HG02610 (cell line): ENCODE measurements at regions not wholly inside any gene's neighbourhood (a gene's known extent, or its start where the extent isn't known, plus 50 kb on each side); places are given as distances from the start of the nearest gene placed in this dataset.

Experiments used
- ATAC-seq: cut with Tn5 transposase; IDR thresholded peaks from one replicate; pipeline ENCODE4 v1.9.1; 2021; ENCODE audit warnings: mild to moderate bottlenecking, moderate library complexity; ENCODE audit not compliant: unreplicated experiment

- no peak for ATAC-seq
These were observed 1207.1 kb upstream of the CDH18 start for GRCh38 chr5:21195145-21195544.

- ATAC-seq, result no peak
These were observed 1197.5 kb upstream of the CDH18 start for GRCh38 chr5:21185536-21185935.

DNA sequence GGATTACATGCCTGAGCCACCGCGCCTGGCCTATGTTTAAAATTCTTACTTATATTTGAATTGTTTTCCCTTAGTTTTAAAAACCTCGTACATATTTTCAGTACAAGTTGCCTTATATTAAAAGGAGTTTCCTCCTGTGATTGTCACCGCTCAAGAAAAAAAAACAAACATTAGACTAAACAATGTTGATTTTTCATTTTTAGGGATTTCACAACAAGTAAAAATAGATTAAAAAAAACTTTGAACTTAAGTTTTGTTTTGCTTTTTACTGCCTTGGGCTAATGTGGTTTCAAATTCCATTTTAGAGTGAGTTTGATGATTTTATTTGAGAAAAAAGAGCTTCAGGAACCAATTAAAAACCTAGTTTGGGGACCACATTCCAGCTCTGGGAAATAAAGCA lies 1196.6 kb upstream of the CDH18 start:
- no peak for ATAC-seq

DNA sequence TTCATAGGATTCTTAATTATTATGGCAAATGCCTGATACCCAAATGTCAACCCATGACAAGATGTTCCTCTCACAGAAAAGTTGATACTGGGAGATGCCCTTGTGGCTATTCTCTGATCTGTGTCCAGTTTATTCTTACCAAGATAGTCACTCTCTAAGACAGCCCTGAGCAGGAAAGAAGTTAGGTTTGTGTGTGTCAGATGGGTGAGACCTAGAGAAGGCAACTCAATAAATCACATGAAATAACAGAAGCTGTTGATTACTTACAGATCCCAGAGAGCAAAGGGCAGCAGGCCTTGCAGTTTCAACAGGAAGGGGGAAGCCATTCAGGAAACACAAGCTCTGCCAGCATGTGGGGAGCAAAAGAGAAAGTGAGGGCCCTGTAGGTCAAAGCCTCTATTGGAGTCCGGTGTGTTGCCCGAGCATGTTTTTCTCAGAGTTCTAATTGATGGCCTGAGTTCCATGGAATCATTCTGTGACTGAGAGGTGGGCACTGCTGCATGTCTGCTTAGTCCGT lies 1193.7 kb upstream of the CDH18 start:
- no peak for ATAC-seq

- ATAC-seq, result no peak
These were observed 1185.5 kb upstream of the CDH18 start for GRCh38 chr5:21173526-21173925.

DNA sequence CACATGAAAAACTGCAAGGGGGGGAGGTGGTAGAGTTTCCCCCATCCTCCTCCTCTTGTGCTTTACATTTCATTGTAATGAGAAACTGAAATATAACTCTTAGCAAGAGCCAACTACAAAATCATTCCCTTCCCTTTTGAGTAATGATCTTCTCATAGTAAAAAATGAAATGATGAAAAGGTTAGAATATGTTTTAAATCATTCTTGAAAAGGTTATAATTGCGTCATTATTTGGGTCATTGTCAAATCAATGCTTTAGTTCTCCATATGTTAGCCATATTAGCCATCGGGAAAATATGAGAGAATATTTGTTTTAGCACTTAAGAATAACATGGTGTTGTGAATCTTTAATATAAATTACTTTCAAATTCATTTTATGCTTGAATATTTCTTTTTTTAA lies 1185.0 kb upstream of the CDH18 start:
- no peak for ATAC-seq

GRCh38 chr5:21171038-21171437 lies 1183.0 kb upstream of the CDH18 start:
- ATAC-seq, result no peak

- ATAC-seq, result no peak
These were observed 1180.6 kb upstream of the CDH18 start for GRCh38 chr5:21168557-21168956.

- ATAC-seq, result no peak
These were observed 1177.3 kb upstream of the CDH18 start for GRCh38 chr5:21165344-21165743.

DNA sequence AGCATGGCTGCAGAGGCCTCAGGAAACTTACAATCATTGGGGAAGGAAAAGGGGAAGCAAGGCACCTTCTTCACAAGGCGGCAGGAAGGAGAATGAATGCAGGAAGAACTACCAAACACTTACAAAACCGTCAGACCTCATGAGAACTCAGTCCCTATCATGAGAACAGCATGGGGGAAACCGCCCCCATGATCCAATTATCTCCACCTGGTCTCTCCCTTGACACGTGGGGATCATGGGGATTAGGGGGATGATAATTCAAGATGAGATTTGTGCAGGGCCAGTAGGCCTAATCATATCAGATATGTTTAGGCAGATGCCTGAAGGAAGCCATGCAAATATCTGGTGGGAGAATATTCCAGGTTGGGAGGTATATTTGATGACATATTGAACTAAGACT lies 1176.4 kb upstream of the CDH18 start:
- no peak for ATAC-seq

DNA sequence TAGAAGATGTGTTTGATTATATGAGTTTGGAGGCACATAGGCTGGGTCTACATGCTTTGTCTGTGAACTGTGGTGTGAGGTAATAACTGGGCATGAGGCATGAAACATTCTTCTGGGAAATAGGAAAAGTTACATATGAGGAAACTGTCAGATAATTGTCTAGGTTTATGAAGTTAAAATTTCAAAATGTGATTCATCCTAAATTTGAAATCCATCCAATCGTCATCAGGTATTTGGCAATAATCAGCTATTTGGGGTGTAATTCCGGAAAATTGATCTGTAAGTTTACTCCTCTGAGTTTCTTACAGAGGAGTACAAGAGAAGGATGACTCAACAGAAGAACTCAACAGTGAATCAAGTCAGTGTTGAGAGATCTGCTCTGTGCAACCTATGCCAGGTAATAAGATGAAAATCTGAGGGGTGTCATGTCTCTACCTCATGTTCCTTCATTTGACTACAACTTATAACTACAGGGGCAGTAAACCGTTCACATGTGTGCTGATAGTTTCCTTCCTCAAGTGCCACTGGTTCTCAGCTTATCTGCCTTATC lies 1171.6 kb upstream of the CDH18 start:
- ATAC-seq, result no peak

DNA sequence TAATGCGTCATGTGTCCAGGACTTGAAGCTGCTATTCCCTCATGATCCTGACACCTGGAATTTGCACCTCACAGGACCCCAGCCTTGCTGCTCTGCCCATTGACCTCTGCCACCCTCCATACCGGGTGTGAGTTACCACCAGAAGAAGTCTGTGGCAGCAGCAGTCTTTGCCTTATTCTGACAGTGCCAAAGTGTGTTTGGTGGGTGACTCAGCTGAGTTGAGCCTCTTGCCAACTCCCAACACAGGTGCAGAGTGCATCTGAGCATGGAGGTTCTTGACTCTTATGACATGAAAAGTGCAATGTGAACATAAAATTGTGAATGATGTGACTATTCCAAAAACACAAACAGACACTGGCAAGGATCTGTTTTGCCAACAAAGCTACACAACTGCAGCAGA lies 1166.5 kb upstream of the CDH18 start:
- no peak for ATAC-seq

DNA sequence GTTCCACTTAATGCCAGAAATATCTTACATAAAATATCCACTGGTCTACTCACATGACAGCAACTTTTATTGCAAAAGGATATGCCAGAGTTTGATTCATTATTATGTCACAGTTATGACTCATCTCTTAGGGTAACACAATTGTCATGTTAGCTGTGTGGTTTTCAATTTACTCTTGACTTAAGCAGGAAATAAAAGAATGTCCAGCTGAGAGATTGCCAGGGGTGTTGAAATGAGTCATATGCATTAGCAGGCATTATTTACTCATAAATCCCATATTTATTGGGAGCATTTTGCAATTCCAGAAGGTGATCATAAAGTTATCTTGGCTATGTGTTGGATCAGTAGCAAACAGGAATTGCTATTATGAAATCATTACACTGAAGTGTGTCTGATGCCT lies 1164.6 kb upstream of the CDH18 start:
- ATAC-seq, result no peak

GRCh38 chr5:21145376-21145775 lies 1157.4 kb upstream of the CDH18 start:
- no peak for ATAC-seq

DNA sequence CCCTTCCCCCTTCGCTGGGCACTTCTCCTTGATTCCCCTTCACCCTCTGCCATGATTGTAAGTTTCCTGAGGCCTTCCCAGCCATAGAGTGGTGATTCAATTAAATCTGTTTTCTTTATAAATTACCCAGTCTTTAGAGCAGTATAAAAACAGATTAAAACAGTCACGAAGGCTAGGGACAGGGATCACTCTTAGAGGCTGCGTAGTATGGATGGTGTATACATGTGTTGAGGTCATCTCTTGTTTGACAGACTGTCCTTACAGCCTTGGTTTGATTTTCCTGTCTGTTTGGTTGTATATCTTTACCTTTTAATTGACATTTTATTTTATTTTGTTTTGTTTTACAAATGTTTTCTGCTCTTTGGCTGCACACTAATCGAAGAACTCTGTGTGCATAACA lies 1155.7 kb upstream of the CDH18 start:
- no peak for ATAC-seq

DNA sequence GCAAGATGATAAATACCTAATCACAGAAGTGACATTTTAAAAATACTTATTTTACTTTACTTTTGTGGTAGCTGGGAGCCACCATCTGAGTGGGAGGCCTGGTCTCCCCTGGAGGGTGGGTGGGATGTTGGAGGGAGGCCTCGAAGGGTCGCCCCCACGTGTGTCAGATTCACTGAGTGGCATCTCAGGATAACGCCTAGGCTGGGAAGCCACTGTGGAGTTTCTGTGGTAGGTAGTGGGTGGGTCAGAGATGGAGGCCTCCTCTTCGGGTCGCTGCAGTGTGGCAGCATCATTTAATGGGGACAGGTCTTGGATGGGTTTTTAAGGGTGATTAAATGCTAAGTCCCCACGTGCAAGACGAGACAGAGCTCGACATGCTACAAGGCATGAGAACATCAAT lies 1154.8 kb upstream of the CDH18 start:
- no peak for ATAC-seq

- ATAC-seq, result no peak
These were observed 1153.0 kb upstream of the CDH18 start for GRCh38 chr5:21140987-21141386.

GRCh38 chr5:21126236-21126635 lies 1138.2 kb upstream of the CDH18 start:
- no peak for ATAC-seq

DNA sequence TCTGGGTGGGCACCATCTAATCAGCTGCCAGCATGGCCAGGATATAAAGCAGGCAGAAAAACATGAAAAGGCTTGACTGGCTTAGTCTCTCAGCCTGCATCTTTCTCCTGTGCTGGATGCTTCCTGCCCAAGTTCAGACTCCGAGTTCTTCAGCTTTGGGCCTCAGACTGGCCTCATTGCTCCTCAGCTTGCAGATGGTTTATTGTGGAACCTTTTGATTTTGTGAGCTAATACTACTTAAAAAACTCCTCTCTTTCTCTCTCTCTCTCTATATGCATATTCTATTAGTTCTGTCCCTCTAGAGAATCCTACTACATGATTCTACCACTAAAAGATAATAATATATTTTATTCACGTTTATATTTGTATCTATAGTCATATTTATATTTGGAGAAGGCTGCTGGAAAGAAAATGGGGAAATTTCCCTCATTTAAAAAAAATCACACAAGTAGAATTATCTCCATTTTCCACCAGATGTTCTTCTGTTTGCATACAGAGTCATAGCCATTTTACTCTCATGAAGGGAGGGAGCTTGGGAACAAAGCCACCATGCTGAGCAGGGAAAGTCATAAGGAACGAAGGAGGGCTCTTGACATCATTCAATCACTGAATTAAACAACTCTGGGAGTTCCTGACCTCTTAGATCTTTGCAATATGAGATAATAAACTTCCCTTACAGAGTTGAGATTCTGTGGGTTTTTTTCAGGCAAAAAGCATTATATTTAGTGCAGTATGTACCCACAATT lies 1137.4 kb upstream of the CDH18 start:
- no peak for ATAC-seq

GRCh38 chr5:21121213-21121612 lies 1133.2 kb upstream of the CDH18 start:
- no peak for ATAC-seq

DNA sequence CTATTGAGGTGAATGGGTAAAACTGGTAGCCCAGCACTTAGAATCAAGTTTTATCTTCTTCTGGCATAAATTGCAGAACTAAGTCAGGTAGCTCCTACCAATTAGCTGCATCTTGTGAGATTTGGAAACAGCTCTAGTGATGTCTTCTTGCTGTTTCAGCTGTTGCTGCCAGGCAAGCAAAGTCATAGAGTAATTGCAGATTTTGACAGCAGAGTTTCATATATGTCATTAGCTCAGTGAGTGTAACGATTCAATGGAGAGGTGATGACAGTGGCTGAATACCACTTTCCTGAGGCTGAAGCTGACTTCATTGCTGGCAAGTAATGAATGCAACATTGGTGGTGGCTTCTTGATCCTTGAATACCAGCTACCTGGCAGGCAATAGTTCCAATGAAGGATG lies 1109.7 kb upstream of the CDH18 start:
- no peak for ATAC-seq

GRCh38 chr5:21094619-21095018 lies 1106.6 kb upstream of the CDH18 start:
- no peak for ATAC-seq

DNA sequence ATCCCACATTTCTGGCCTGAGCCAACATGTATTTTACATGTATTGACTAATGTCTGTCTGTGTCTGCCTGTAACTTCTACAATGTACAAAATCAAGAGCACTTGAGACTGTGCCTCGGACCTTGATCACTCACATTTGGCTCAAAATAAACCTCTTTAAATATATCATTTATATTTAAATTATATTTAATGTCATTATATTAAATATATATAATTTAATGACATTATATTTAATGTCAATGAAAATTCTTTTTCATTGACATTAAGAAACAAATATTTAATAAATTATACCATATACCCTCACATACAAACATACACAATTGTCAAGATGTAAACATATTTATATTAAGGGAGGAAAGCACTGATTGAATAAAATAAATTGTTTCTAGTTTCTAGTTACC lies 1099.8 kb upstream of the CDH18 start:
- ATAC-seq, result no peak
